GM12874 (cell line): ENCODE measurements at regions not wholly inside any gene's neighbourhood (a gene's known extent, or its start where the extent isn't known, plus 50 kb on each side); places are given as distances from the start of the nearest gene placed in this dataset.

Source experiments
- CTCF ChIP-seq: IDR thresholded peaks from 2 replicates; pipeline ENCODE4 v1.5.1; 2011; ENCODE audit warnings: low read depth, mild to moderate bottlenecking, control low read depth, low read length, moderate library complexity; ENCODE audit not compliant: insufficient read depth

DNA sequence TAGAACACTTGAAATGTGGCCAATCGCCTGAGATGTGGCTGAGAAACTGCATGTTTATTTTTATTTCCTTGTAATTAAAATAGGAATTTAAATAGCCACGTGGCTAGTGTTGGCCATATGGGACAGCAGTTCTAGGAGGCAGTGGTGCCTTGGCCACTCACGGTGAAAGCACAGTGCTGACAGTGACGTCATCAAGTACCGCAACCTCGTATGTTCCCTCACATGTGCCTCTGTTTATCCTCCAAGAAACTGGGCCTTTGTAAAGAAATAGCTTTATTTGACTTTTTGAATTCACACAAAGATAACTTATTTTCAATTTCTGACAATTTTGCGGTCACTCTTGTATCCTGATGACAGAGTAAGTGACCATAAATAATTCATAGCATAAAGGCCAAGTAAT, 575.0 kb downstream of the DCDC2C start:
- TF ChIP-seq CTCF = no peak

DNA sequence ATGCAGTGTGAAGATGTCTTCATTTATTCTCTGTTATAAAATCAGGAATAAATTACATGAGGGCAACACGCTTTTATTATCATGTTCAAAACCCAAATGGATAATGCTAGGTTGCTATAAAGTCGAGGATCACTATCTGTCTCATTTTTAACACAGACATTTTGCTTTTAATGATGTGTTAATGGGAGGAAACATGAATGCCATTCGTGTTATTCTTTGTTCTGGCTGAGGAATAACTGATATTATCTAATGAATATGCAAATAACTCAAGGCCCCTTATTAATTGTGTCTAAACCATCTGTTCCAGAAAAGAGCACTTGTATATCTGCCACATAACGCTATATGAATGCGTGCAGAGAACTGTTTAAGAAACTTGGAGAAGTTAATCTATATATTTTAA, 576.1 kb downstream of the DCDC2C start:
- TF ChIP-seq CTCF = no peak

- TF ChIP-seq CTCF = no peak
Observed at GRCh38 chr2:4291430-4291829, 588.1 kb downstream of the DCDC2C start.

GRCh38 chr2:4295680-4296079, 592.3 kb downstream of the DCDC2C start:
- no peak for TF ChIP-seq CTCF

- no peak for TF ChIP-seq CTCF
Observed at GRCh38 chr2:4300616-4301015, 597.2 kb downstream of the DCDC2C start.

- TF ChIP-seq CTCF = no peak
Observed at GRCh38 chr2:4324531-4324930, 621.2 kb downstream of the DCDC2C start.

DNA sequence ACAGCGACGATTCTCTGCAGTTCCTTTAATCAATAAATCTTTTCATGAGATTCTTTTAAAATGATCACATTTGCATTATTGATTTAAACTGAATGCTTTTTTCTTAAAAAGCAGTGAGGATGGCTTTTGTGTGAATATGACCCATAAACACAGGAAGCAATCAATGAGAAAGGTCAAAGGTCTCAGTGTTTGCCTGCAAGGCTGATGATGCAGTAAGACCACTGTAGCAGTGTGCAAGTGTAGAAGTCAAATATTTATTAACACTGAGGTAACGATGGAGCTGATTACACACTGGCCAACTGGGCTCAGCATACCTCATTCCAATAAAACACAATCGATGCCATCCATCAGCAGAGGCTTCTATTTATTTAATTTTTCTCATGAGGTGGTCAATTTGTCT, 633.5 kb downstream of the DCDC2C start:
- TF ChIP-seq CTCF = no peak

- no peak for TF ChIP-seq CTCF
Observed at GRCh38 chr2:4338345-4338744, 635.0 kb downstream of the DCDC2C start.
